CD8-positive, alpha-beta memory T cell (primary cell): ENCODE measurements at regions not wholly inside any gene's neighbourhood (a gene's known extent, or its start where the extent isn't known, plus 50 kb on each side); places are given as distances from the start of the nearest gene placed in this dataset.
A peak's percentile ranks its signal among the peaks of the same experiment; 100 is the strongest.

ENCODE experiments used
- CTCF ChIA-PET: fragments of 350-600 bp; sonication (Branson Sonifier 250); formaldehyde crosslinking; loops from one replicate; lab custom pipeline; 2021; ENCODE audit warnings: antibody characterized with exemption; lab: Charles Lee
- POLR2A ChIA-PET: fragments of 350-600 bp; sonication (Branson Sonifier 250); formaldehyde crosslinking; loops from one replicate; lab custom pipeline; 2021; ENCODE audit warnings: antibody characterized with exemption; lab: Charles Lee
- DNase-seq, 5 donors: peaks; one replicate each; pipeline versions ENCODE4 v3.0.0 to v3.0.0-alpha.2; 2020 to 2022; ENCODE audit warnings: mixed read lengths in 1 of 5
- H3K27ac ChIP-seq: one replicate; pipeline ENCODE4 v1.7.0; 2013; ENCODE audit warnings: low read depth, mild to moderate bottlenecking, low read length, moderate library complexity
- H3K27me3 ChIP-seq: 2 replicates; pipeline ENCODE4 v1.7.0; 2013; ENCODE audit warnings: low read length, mild to moderate bottlenecking; ENCODE audit not compliant: insufficient read depth, poor library complexity, severe bottlenecking
- H3K36me3 ChIP-seq: 2 replicates; pipeline ENCODE4 v1.7.0; 2013; ENCODE audit warnings: mild to moderate bottlenecking, low read length, moderate library complexity; ENCODE audit not compliant: insufficient read depth
- H3K4me1 ChIP-seq: 2 replicates; pipeline ENCODE4 v1.7.0; 2013; ENCODE audit warnings: mild to moderate bottlenecking, low read length, moderate library complexity; ENCODE audit not compliant: insufficient read depth
- H3K4me3 ChIP-seq: 2 replicates; pipeline ENCODE4 v1.7.0; 2013; ENCODE audit warnings: mild to moderate bottlenecking, low read length
- H3K9me3 ChIP-seq: 2 replicates; pipeline ENCODE4 v1.7.0; 2013; ENCODE audit warnings: mild to moderate bottlenecking, low read length
- H3K27ac Mint-ChIP-seq, 8 donors: one replicate each; pipeline ENCODE4 v1.8.0; 2020 to 2021; ENCODE audit warnings: mixed read lengths in 8 of 8, mild to moderate bottlenecking in 6 of 8, inconsistent platforms in 3 of 8, moderate library complexity in 3 of 8
- H3K27me3 Mint-ChIP-seq, 2 donors: one replicate each; pipeline ENCODE4 v1.8.0; 2020 to 2021; ENCODE audit warnings: mixed read lengths in 2 of 2, mild to moderate bottlenecking in 1 of 2, moderate library complexity in 1 of 2
- H3K36me3 Mint-ChIP-seq, 3 donors: one replicate each; pipeline ENCODE4 v1.8.0; 2020 to 2021; ENCODE audit warnings: mixed read lengths in 3 of 3, inconsistent platforms in 1 of 3, mild to moderate bottlenecking in 1 of 3
- H3K4me1 Mint-ChIP-seq, 3 donors: one replicate each; pipeline ENCODE4 v1.8.0; 2020 to 2021; ENCODE audit warnings: mixed read lengths in 3 of 3, inconsistent platforms in 1 of 3, mild to moderate bottlenecking in 1 of 3
- H3K4me3 Mint-ChIP-seq, 7 donors: one replicate each; pipeline ENCODE4 v1.8.0; 2020 to 2021; ENCODE audit warnings: mixed read lengths in 7 of 7, mild to moderate bottlenecking in 6 of 7, moderate library complexity in 4 of 7, inconsistent platforms in 2 of 7
- H3K9me3 Mint-ChIP-seq, 5 donors: one replicate each; pipeline ENCODE4 v1.8.0; 2020 to 2022; ENCODE audit warnings: mixed read lengths in 5 of 5, mild to moderate bottlenecking in 3 of 5, moderate library complexity in 2 of 5, inconsistent platforms in 1 of 5

DNA sequence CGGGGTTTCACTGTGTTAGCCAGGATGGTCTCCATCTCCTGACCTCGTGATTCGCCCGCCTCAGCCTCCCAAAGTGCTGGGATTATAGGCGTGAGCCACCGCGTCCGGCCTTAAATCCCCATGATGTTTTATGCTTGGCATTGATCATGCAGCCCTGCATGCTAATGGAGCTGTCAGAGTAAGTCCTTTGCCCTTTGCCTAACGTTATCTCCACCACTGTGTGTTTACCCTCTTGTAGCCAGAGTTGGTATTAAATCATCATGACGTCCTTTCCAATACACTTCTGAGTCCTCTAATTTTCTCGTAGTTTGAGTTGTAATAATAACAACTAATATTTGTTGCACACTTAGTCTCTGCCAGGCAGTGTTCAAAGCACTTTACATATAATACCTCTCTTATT is 57.2 kb upstream of the ZFAND5 start:
- H3K9me3 Mint-ChIP-seq: no peaks in the 10 kb centered on the region
- H3K27ac ChIP-seq: no peak overlapping the region
- no peaks in the 10 kb centered on the region for H3K36me3 Mint-ChIP-seq
- H3K4me1 ChIP-seq: no peaks in the 10 kb centered on the region
- no peak for DNase-seq
- no peaks in the 10 kb centered on the region for H3K9me3 ChIP-seq
- no peaks in the 10 kb centered on the region for H3K4me1 Mint-ChIP-seq
- no peak overlapping the region for H3K27ac Mint-ChIP-seq
- no peak overlapping the region for H3K4me3 Mint-ChIP-seq
- POLR2A ChIA-PET: no interaction called here
- H3K27me3 Mint-ChIP-seq: no peaks in the 10 kb centered on the region
- no peak overlapping the region for H3K4me3 ChIP-seq
- no peaks in the 10 kb centered on the region for H3K36me3 ChIP-seq
- H3K27me3 ChIP-seq: no peaks in the 10 kb centered on the region
- CTCF ChIA-PET: no interaction called here

DNA sequence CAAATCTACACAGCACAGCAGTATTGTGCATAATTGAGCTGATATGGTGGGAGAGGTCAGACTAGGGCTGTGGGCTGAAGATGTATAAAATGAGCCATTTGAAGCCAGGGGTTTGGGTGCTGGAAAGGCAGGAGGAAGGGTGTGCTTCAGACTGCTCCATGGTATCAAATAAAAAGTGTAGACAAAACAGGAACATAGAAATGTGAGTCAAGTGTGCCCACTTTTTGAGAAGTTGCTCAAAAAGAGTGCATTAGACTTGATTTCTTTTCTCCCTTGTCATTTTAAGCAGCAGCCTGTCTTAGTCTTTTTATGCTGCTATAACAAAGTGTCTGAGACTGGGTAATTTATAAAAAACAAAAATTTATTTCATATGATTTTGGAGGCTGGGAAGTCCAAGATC is 55.8 kb upstream of the ZFAND5 start:
- no peaks in the 10 kb centered on the region for H3K9me3 Mint-ChIP-seq
- POLR2A ChIA-PET: interaction anchor here (0.5 kb wide), 1 partner anchor 14 kb away, joined by 8 read pairs; no protein-coding TSS in a partner anchor
- no peak overlapping the region for H3K27ac ChIP-seq
- H3K4me1 ChIP-seq: no peaks in the 10 kb centered on the region
- H3K4me3 ChIP-seq: no peak overlapping the region
- no peaks in the 10 kb centered on the region for H3K4me1 Mint-ChIP-seq
- DNase-seq: no peak
- no peaks in the 10 kb centered on the region for H3K27me3 ChIP-seq
- H3K4me3 Mint-ChIP-seq: no peak overlapping the region
- CTCF ChIA-PET: no interaction called here
- peak overlapping the region in 2 of 8 donors; percentile 12 to 78 for H3K27ac Mint-ChIP-seq
- H3K36me3 ChIP-seq: no peaks in the 10 kb centered on the region
- no peaks in the 10 kb centered on the region for H3K27me3 Mint-ChIP-seq
- H3K36me3 Mint-ChIP-seq: no peaks in the 10 kb centered on the region
- no peaks in the 10 kb centered on the region for H3K9me3 ChIP-seq

DNA sequence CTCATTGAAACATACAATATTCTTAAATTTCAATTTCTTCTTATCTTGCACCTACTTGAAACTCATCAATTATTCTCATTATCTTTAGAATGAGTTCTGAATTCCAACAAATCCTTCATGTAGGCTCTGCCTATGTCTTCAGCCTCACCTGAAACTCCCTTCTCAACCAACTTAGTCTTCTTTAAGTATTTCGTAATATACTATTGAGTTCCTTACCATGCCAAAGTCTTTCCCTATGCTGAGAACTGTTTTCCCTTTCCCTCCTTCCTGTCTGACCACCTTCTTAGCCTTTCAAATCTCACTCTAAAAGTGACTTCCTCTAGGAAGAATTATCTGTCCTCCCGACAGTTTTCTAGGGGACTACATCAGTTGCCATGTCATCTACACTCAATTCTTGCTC is 50.9 kb upstream of the ZFAND5 start:
- Mint-ChIP-seq H3K27me3 (no peaks in the 10 kb centered on the region), H3K4me3 (no peak overlapping the region), H3K4me1 (no peaks in the 10 kb centered on the region), H3K27ac (no peak overlapping the region), H3K9me3 (no peaks in the 10 kb centered on the region), H3K36me3 (no peaks in the 10 kb centered on the region)
- Histone ChIP-seq H3K4me3 (no peak overlapping the region), H3K27ac (no peak overlapping the region), H3K4me1 (no peaks in the 10 kb centered on the region), H3K27me3 (no peaks in the 10 kb centered on the region), H3K9me3 (no peaks in the 10 kb centered on the region), H3K36me3 (no peaks in the 10 kb centered on the region)
- CTCF ChIA-PET: no interaction called here
- DNase-seq: no peak
- POLR2A ChIA-PET: no interaction called here

DNA sequence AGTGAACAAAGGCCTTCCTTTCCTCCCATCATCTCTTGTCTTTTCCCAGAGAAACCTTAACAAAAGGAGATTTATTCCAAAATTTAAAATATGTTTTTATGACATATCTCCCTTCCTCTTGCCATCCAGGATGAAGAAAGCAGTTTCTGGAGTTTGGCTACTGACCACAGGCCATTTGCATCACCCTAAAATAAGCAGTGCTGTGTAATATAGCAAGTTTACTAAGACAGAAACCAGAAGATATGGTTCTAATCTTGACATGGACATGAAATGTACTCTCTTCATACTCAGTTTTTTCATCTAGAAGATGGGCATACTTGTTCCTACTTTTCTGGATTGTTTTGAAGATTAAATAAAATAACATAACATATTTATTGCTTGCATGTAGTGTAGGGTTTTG is 50.2 kb upstream of the ZFAND5 start:
- H3K4me3 ChIP-seq: no peak overlapping the region
- H3K27me3 ChIP-seq: no peaks in the 10 kb centered on the region
- POLR2A ChIA-PET: no interaction called here
- no peaks in the 10 kb centered on the region for H3K36me3 ChIP-seq
- no peak overlapping the region for H3K27ac ChIP-seq
- DNase-seq: no peak
- no peaks in the 10 kb centered on the region for H3K4me1 Mint-ChIP-seq
- no peaks in the 10 kb centered on the region for H3K36me3 Mint-ChIP-seq
- H3K4me3 Mint-ChIP-seq: no peak overlapping the region
- H3K9me3 Mint-ChIP-seq: no peaks in the 10 kb centered on the region
- peak overlapping the region in 1 of 8 donors; percentile 66 for H3K27ac Mint-ChIP-seq
- H3K4me1 ChIP-seq: no peaks in the 10 kb centered on the region
- no peaks in the 10 kb centered on the region for H3K27me3 Mint-ChIP-seq
- no peaks in the 10 kb centered on the region for H3K9me3 ChIP-seq
- CTCF ChIA-PET: no interaction called here
